NCI-H1105 treated with DMSO at 0.1 percent for 48 hours (cell line): ENCODE measurements at regions not wholly inside any gene's neighbourhood (a gene's known extent, or its start where the extent isn't known, plus 50 kb on each side); places are given as distances from the start of the nearest gene placed in this dataset.
"Not testable (repeated sequence)": the region's sequence is repeated elsewhere in the genome, so short reads cannot be mapped to it uniquely, and the experiment has no call there.

Source experiments
- DNase-seq: peaks from one replicate; lab custom pipeline; 2025; lab: John Stamatoyannopoulos, UW

DNA sequence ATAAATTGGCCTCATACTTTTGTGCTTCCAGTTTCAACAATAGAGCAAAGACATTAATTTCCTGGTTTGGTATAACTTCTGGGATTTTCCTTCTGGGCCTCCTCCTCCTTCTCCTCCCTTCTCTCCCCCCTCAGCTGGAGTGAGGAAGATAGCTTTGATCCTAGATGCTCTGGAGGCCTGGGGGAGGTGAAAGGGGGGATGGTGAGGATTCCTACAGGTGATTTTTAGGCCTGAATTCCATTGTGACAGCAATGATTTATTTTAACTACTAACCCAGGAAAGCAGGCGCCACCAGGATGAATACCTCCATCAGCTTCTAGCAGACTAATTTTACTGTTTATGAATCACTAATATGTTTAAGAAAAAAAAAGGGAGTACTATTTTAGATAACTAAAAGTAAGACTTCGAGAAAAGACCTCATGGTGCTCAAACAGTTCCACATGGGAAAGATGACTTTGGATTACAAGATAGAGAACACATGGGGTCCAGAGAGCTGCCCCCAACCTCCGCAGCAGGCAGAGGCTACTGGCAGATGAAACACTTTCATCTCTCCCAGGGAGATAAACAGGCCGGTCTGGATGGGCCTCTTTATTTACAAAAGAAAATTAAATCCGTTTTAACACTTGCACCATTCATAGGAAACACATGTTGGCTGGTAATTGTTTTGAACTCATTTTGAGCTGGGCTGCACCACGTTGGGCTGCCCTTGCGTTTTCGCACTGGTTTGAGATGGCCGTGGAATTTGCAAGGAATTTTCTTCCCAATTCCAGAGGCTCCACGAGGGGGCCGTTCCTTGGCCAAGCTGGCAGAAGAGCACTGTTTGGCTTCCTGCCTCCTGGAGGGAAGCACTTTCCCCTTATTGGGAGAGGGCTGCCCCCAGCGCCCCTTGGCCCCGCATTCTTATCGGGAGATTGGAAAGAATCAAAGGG lies 125.1 kb upstream of the STX18 start:
- DNase-seq, result no peak

DNA sequence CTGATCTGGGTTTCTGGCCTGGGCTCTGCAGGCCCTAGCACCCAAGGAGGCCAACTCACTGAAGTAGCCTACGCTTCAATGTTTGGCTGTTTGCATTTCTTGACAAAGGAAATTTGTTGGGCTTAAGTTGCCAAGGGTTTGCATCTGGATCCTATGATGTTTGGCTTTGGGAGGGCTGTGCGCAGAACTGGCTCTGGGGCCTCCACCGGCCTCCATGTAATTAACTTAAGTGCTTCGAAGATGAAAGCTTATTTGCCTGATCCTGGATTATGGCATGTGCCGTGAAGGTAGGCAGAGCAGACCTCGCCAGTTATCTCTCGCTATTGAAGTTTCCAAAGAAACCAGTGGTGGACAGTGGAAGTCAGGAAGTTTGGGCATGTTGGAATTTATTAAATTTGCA lies 124.3 kb upstream of the STX18 start:
- no peak for DNase-seq

DNA sequence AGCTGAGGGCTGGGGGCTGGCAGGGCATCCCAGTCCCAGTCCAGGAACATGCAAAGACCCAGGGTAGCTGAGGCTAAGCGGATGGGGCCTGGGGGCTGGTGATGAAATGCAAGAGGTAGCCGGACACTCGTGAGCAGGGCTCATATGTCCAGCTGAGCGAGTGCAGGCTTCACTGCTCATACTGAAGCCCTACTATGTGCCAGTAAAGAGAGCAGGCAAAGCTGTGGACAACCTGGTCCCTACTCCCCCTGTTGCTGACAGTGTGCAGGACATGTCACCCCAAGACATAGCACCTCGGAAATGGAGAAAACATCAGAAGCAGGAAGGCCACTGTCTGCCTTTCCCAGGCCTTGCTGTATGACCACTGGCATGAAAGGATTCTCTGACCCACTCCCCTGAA lies 122.4 kb upstream of the STX18 start:
- DNase-seq, result no peak

GRCh38 chr4:4663028-4663427 lies 121.2 kb upstream of the STX18 start:
- DNase-seq, result no peak

DNA sequence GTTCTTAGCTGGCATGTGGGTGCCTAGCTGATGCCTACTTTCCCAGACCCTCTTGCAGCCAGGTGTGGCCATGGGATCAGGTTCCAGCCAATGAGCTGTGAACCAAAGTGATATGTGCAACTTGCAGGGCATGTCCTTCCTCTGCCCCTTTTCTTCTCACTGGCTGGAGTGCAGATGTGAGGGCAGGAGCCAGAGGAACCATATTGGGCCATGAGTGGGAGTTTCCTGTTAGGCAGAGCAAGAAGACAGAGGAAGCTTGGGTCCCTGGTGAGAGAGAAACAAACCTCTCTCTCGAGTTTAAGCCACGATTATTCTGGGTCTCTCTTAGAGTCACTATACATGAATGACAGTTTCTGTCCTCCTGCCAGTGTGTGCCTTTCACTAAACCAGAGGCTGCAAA lies 120.4 kb upstream of the STX18 start:
- no peak for DNase-seq

GRCh38 chr4:4659871-4660651 lies 118.2 kb upstream of the STX18 start:
- no peak for DNase-seq

GRCh38 chr4:4658052-4658451 lies 116.2 kb upstream of the STX18 start:
- no peak for DNase-seq

DNA sequence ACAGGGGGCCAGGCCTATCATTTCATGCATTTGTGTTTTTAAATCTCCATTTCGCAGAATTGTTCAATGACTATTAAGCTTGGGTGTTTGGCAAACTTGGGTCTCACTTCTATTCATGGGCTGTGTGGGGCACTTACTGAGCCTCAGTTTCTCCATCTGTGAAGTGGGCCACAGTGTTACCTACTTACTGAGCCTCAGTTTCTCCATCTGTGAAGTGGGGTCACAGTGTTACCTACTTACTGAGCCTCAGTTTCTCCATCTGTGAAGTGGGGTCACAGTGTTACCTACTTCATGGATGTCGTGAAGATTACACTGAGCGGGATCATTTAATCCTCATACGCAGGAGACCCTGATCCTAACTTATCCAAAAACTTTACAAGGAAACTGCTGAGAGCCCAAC lies 115.1 kb upstream of the STX18 start:
- DNase-seq, result no peak

DNA sequence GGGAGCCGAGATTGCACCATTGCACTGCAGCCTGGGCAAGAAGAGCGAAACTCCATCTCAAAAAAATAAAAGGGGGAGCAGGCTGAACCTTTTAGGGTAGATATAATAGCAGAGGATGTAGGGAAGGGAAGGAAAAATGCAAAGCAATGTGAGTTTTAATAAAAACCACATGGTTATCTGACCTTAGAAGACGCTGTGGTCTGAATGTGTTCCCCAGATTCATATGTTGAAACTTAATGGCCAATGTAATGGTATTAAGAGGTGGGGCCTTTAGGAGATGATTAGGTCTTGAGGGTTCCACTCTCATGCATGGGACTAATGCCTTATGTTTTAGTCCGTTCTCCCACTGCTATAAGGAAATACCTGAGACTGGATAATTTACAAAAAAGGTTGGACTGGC lies 114.1 kb upstream of the STX18 start:
- no peak for DNase-seq

DNA sequence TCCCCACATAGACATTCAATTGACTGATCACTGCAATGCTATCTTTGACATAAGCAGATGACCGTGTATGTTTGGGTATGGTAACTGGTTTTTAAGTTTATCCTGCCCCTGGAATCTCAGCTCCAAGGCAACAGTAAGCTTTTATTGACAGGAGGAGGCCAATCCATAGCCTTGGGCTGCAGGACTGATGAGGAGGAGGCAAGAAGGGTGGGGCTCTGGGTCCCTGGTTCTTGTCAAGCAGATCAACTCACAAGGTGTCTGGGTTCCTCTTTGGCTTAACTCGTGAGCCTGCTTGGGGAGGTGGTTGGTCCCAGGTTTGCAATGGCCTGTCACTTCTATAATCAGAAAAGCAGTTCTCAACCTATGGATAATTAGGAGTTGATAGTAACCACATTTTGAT lies 113.2 kb upstream of the STX18 start:
- DNase-seq, result no peak

- no peak for DNase-seq
Observed at GRCh38 chr4:4651811-4652755, 110.2 kb upstream of the STX18 start.

- no peak for DNase-seq
Observed at GRCh38 chr4:4647041-4647440, 105.2 kb upstream of the STX18 start.

- DNase-seq, result no peak
Observed at GRCh38 chr4:4645743-4646142, 103.9 kb upstream of the STX18 start.

DNA sequence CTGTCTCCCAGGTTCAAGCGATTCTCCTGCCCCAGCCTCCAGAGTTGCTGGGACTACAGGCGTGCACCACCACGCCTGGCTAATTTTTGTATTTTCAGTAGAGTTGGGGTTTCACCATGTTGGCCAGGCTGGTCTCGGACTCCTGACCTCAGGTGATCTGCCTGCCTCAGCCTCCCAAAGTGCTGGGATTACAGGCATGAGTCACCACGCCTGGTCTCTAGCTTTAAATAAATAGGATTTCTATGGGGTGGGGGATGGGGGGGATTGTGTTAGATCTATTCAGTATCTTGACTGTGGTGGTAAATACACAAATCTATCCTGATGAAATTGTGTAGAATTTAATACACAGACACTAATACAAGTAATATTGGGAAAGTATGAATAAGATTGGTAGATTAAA lies 102.4 kb upstream of the STX18 start:
- DNase-seq, result not testable (repeated sequence)

- not testable (repeated sequence) for DNase-seq
Observed at GRCh38 chr4:4643743-4644142, 101.9 kb upstream of the STX18 start.

DNA sequence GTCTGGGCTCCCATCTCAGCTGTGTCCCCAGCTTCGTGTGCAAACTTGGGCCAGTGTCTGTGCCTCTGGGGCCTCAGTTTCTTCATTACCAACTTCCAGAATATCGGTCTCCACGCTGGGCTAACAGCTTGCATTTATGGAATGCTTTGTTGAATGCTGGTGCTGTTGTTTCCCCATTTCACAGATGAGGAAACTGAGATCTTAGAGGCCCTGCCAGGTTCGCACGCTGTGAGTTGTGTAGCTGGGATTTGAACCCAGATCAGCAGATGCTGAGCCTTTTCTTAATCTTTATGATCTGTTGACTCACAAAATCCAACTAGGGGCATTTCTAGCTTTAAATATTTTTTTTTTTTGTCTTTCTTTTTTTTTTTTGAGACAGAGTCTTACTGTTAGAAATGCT lies 101.5 kb upstream of the STX18 start:
- DNase-seq, result no peak

DNA sequence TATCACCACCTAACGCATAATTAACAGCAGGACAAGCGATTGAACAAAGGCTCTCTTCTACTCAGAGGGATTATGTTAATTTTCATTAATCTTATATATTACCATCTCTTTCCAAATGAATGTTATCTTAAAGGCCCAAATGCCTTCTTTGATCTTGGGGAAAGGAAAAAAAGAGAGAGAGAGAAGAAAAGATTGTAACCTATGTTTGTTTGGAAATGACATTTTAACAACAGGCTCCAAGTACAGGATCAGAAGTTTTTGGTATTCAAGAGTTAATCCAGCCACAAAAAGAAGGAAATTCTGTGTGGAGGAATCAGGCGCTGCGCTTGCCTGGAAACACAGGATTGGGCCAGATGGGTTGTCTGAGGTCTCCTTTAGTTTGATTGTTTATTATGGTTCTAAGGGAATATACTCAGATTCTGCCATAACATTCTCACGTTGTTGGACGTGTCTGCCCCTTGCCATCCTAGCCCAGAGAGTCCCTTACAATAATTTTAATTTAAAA lies 100.7 kb upstream of the STX18 start:
- no peak for DNase-seq

DNA sequence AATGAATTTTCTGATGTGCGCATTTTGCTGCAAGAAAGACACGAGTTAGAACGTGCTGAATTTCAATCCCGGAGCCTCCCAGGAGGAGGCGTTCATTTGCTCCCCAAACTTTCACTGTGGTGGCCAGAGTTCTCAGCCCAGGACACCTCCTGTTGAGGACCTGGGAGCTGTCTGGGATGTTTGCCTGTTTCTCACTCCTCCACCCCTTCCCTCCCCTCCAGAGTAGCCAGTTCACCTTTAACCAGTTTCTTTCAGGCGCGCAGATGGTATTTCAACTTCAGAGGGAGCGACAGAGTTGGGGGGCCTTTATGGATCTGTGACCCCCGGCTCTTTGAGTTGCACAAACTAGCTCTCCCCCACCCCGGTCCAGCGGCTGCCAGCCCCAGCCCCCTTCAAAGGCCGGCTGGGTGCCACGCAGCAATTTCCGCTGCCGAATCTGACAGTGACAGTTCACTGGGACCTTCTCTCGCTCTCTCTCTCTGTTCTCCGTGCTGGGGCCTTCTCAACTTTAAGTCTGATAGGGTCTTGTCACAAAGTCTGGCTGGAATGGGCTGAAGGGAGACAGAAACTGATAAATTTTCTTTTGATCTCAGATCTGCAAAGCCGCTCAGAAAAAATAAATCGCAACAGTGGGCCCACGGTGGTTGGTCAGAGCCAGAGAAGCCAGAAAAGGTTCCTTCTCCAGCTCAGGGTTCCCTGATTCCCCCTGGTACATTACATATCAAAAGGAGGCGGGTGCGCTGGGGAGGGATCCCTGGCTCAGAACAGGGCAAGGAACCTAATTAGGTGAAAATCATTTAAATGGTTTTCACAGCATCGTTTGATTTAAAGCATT lies 100.0 kb upstream of the STX18 start:
- no peak for DNase-seq

- DNase-seq, result no peak
Observed at GRCh38 chr4:4641254-4641653, 99.4 kb upstream of the STX18 start.

- no peak for DNase-seq
Observed at GRCh38 chr4:4640692-4641091, 98.8 kb upstream of the STX18 start.

DNA sequence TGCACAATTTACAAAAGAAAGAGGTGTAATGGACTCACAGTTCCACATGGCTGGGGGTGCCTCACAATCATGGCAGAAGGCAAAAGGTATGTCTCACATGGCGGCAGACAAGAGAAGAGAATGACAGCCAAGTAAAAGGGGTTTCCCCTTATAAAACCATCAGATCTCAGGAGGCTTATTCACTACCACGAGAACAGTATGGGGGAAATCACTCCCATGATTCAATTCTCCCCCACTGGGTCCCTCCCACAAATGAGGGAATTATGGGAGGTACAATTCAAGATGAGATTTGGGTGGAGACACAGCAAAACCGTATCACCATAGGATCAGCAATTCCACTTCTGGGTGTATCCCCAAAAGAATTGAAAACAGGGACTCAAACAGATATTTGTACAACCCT lies 97.5 kb upstream of the STX18 start:
- DNase-seq, result no peak
